Stimulated activated naive CD8-positive, alpha-beta T cell treated with anti-CD3 and anti-CD28 coated beads, Interleukin-15, Interleukin-2, amounts not matched to agents 100 U/mL and 50 U/mL, for 24 hours (primary cell): ENCODE measurements at regions not wholly inside any gene's neighbourhood (a gene's known extent, or its start where the extent isn't known, plus 50 kb on each side); places are given as distances from the start of the nearest gene placed in this dataset.

Experiments
- ATAC-seq: fragments of 150-1000 bp; cut with Tn5 transposase; one replicate; pipeline ENCODE4 v1.10.0; 2021
- DNase-seq: peaks from one replicate; pipeline ENCODE4 v3.0.0; 2021

GRCh38 chr6:43917878-43918382 lies 147.9 kb downstream of the VEGFA start:
- DNase-seq (no peak), ATAC-seq (no peak)

GRCh38 chr6:43916924-43917877 lies 147.2 kb downstream of the VEGFA start:
- no peak for ATAC-seq

GRCh38 chr6:43915986-43916923 lies 146.2 kb downstream of the VEGFA start:
- no peak for ATAC-seq
- DNase-seq: no peak

More at GRCh38 chr6:43916924-43917877, 147.2 kb downstream of the VEGFA start:
- DNase-seq: no peak

GRCh38 chr6:43915208-43915869 lies 145.3 kb downstream of the VEGFA start:
- DNase-seq (no peak), ATAC-seq (no peak)

- ATAC-seq: no peak
Measured at GRCh38 chr6:43914272-43915147, 144.5 kb downstream of the VEGFA start.

GRCh38 chr6:43913375-43914271 lies 143.6 kb downstream of the VEGFA start:
- no peak for ATAC-seq

More at GRCh38 chr6:43914272-43915147, 144.5 kb downstream of the VEGFA start:
- no peak for DNase-seq

GRCh38 chr6:43912598-43913371 lies 142.8 kb downstream of the VEGFA start:
- DNase-seq (no peak), ATAC-seq (no peak)

More at GRCh38 chr6:43913375-43914271, 143.6 kb downstream of the VEGFA start:
- DNase-seq: no peak

- no peak for ATAC-seq
- no peak for DNase-seq
Measured at GRCh38 chr6:43912116-43912577, 142.1 kb downstream of the VEGFA start.

GRCh38 chr6:43911354-43912115 lies 141.5 kb downstream of the VEGFA start:
- DNase-seq: no peak
- ATAC-seq: no peak

- ATAC-seq (no peak), DNase-seq (no peak)
Measured at GRCh38 chr6:43910638-43911353, 140.8 kb downstream of the VEGFA start.

- no peak for DNase-seq
Measured at GRCh38 chr6:43910149-43910637, 140.2 kb downstream of the VEGFA start.

GRCh38 chr6:43909474-43910148 lies 139.6 kb downstream of the VEGFA start:
- ATAC-seq: no peak
- DNase-seq: no peak

More at GRCh38 chr6:43910149-43910637, 140.2 kb downstream of the VEGFA start:
- no peak for ATAC-seq

GRCh38 chr6:43907789-43908472 lies 137.9 kb downstream of the VEGFA start:
- ATAC-seq (no peak), DNase-seq (no peak)

- no peak for ATAC-seq
- no peak for DNase-seq
Measured at GRCh38 chr6:43907312-43907711, 137.3 kb downstream of the VEGFA start.

GRCh38 chr6:43904311-43905123 lies 134.5 kb downstream of the VEGFA start:
- no peak for DNase-seq
- ATAC-seq: no peak
